HCT116 (cell line): ENCODE measurements at regions not wholly inside any gene's neighbourhood (a gene's known extent, or its start where the extent isn't known, plus 50 kb on each side); places are given as distances from the start of the nearest gene placed in this dataset.

Source experiments
- CTCF ChIP-seq, 3 experiments: fragments of 200-600 bp in 1 of 3; sonication (generic) in 1 of 3; IDR thresholded peaks in 2 of 3; conservative IDR thresholded peaks in 1 of 3; 2 replicates each; pipeline ENCODE4 v1.5.1; 2012 to 2017; ENCODE audit warnings: low read depth in 2 of 3, low read length in 2 of 3, antibody characterized with exemption in 1 of 3, borderline replicate concordance in 1 of 3, control low read depth in 1 of 3, mild to moderate bottlenecking in 1 of 3, mixed read lengths in 1 of 3, mixed run types in 1 of 3, moderate library complexity in 1 of 3; ENCODE audit not compliant: insufficient read depth in 1 of 3
- EZH2phosphoT487 ChIP-seq: fragments of 200-600 bp; IDR thresholded peaks from 2 replicates; pipeline ENCODE4 v1.6.1; 2018; ENCODE audit warnings: antibody characterized with exemption, borderline replicate concordance
- POLR2A ChIP-seq: IDR thresholded peaks from 2 replicates; pipeline ENCODE4 v1.7.0; 2011; ENCODE audit warnings: borderline replicate concordance; ENCODE audit not compliant: insufficient read depth, insufficient read length; ENCODE audit errors: extremely low read depth
- SP1 ChIP-seq: IDR thresholded peaks from 2 replicates; pipeline ENCODE4 v1.6.1; 2012; ENCODE audit warnings: low read depth
- YY1 ChIP-seq: IDR thresholded peaks from 2 replicates; pipeline ENCODE4 v1.6.1; 2011; ENCODE audit warnings: low read length, low read depth, moderate library complexity, mild to moderate bottlenecking; ENCODE audit not compliant: insufficient replicate concordance; ENCODE audit errors: extremely low read depth
- TF ChIP-seq, protein P1 (sequence below): IDR thresholded peaks from 2 replicates; pipeline ENCODE4 v1.6.1; 2012

DNA sequence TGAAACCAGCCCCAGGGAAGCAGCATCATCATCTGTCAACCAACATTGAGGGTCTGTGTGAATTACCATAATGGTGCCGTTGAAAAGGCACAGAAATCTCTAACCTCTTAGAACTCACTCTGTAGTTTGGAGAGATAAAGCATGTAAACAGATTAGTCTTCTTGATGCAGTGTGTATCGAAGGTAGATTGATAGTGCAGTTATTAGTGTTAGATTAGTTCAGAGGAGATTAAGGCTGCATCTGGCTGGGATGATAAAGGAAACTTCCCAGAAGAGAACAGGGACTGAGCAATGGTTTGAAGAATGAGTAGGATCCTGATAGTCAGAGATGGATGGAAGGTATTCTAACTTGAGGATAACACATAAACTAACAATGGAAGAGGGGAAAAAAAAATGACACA is 651.5 kb downstream of the TLE1 start:
- TF ChIP-seq CTCF (IDR thresholded peaks at IDR 0.05 in 2 of 3, conservative IDR thresholded peaks at IDR 0.05 in 1 of 3; ENCODE audit: borderline replicate concordance in 1 of 3, insufficient read depth in 1 of 3, low read depth in 2 of 3, low read length in 2 of 3) (no peak), YY1 (no peak), SP1 (no peak), EZH2phosphoT487 (no peak), POLR2A (no peak)
- TF ChIP-seq, protein P1, sequence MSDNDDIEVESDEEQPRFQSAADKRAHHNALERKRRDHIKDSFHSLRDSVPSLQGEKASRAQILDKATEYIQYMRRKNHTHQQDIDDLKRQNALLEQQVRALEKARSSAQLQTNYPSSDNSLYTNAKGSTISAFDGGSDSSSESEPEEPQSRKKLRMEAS: no peak
